WTC11 (cell line): ENCODE measurements at regions not wholly inside any gene's neighbourhood (a gene's known extent, or its start where the extent isn't known, plus 50 kb on each side); places are given as distances from the start of the nearest gene placed in this dataset.

Experiments
- ATAC-seq: fragments of 200-7000 bp; cut with Tn5 transposase; 2 replicates; pipeline ENCODE4 v1.10.0; 2021; ENCODE audit warnings: mild to moderate bottlenecking, moderate library complexity
- CTCF ChIA-PET: fragments of 300-600 bp; sonication (Branson Sonifier 250); formaldehyde crosslinking; loops from one replicate; lab custom pipeline; 2021; ENCODE audit warnings: antibody characterized with exemption; lab: Charles Lee
- POLR2A ChIA-PET: fragments of 350-600 bp; sonication (Branson Sonifier 250); formaldehyde crosslinking; loops from one replicate; lab custom pipeline; 2021; ENCODE audit warnings: antibody characterized with exemption; lab: Charles Lee
- DNase-seq: peaks from one replicate; pipeline ENCODE4 v3.0.0; 2021; ENCODE audit warnings: low spot score
- H3K27ac Mint-ChIP-seq: 2 replicates; pipeline ENCODE4 v1.8.0; 2021; ENCODE audit warnings: mixed read lengths
- H3K27me3 Mint-ChIP-seq: 2 replicates; pipeline ENCODE4 v1.8.0; 2021; ENCODE audit warnings: low read depth, mild to moderate bottlenecking, moderate library complexity, mixed read lengths
- H3K36me3 Mint-ChIP-seq: 2 replicates; pipeline ENCODE4 v1.8.0; 2021; ENCODE audit warnings: mixed read lengths
- H3K4me1 Mint-ChIP-seq: 2 replicates; pipeline ENCODE4 v1.8.0; 2022; ENCODE audit warnings: mixed read lengths
- H3K4me3 Mint-ChIP-seq: 2 replicates; pipeline ENCODE4 v1.8.0; 2021; ENCODE audit warnings: mild to moderate bottlenecking, moderate library complexity, mixed read lengths
- H3K9me3 Mint-ChIP-seq: 2 replicates; pipeline ENCODE4 v1.8.0; 2021; ENCODE audit warnings: mixed read lengths
- AR ChIP-seq: fragments of 250-450 bp; sonication (Bioruptor Pico); IDR thresholded peaks from 2 replicates; pipeline ENCODE4 v1.9.0; 2021; ENCODE audit warnings: mild to moderate bottlenecking
- ARID4B ChIP-seq: sonication (generic); formaldehyde crosslinking; IDR thresholded peaks from 2 replicates; pipeline ENCODE4 v1.8.0; 2023; ENCODE audit warnings: missing genetic modification reagents, mild to moderate bottlenecking, borderline replicate concordance
- ATF6 ChIP-seq: sonication (generic); formaldehyde crosslinking; IDR thresholded peaks from 2 replicates; pipeline ENCODE4 v1.8.1; 2023; ENCODE audit warnings: mild to moderate bottlenecking, missing genetic modification reagents
- FOXK1 ChIP-seq: sonication (generic); formaldehyde crosslinking; IDR thresholded peaks from 2 replicates; pipeline ENCODE4 v1.8.0; 2022; ENCODE audit warnings: mild to moderate bottlenecking, moderate library complexity, missing genetic modification reagents
- FOXP1 ChIP-seq: sonication (generic); formaldehyde crosslinking; IDR thresholded peaks from 2 replicates; pipeline ENCODE4 v1.8.0; 2022; ENCODE audit warnings: missing genetic modification reagents, mild to moderate bottlenecking, moderate library complexity, borderline replicate concordance
- IRF1 ChIP-seq: sonication (generic); formaldehyde crosslinking; IDR thresholded peaks from 2 replicates; pipeline ENCODE4 v1.8.0; 2023; ENCODE audit warnings: missing genetic modification reagents
- MYBL2 ChIP-seq: sonication (generic); formaldehyde crosslinking; IDR thresholded peaks from 2 replicates; pipeline ENCODE4 v1.8.1; 2023; ENCODE audit warnings: mild to moderate bottlenecking, moderate library complexity, missing genetic modification reagents
- NR1H2 ChIP-seq: sonication (generic); formaldehyde crosslinking; IDR thresholded peaks from 2 replicates; pipeline ENCODE4 v1.9.0; 2021; ENCODE audit warnings: mild to moderate bottlenecking, moderate library complexity, missing genetic modification reagents
- NR3C1 ChIP-seq: sonication (generic); formaldehyde crosslinking; conservative IDR thresholded peaks from 2 replicates; pipeline ENCODE4 v1.8.1; 2023; ENCODE audit warnings: low read depth, mild to moderate bottlenecking, missing genetic modification reagents
- STAT6 ChIP-seq: sonication (generic); formaldehyde crosslinking; conservative IDR thresholded peaks from 2 replicates; pipeline ENCODE4 v1.8.1; 2023; ENCODE audit warnings: mild to moderate bottlenecking, low read depth, missing genetic modification reagents, moderate library complexity
- ZNF512 ChIP-seq: sonication (generic); formaldehyde crosslinking; IDR thresholded peaks from 2 replicates; pipeline ENCODE4 v1.8.1; 2022; ENCODE audit warnings: missing genetic modification reagents, borderline replicate concordance
- ZNF532 ChIP-seq: fragments of 250-450 bp; sonication (Bioruptor Pico); IDR thresholded peaks from 2 replicates; pipeline ENCODE4 v1.9.0; 2021; ENCODE audit warnings: mild to moderate bottlenecking, borderline replicate concordance
- ZNF671 ChIP-seq: fragments of 250-450 bp; sonication (Bioruptor Pico); IDR thresholded peaks from 2 replicates; pipeline ENCODE4 v1.8.0; 2021; ENCODE audit warnings: mild to moderate bottlenecking

- TF ChIP-seq NR3C1 (no peak), IRF1 (CRISPR knock-in tag) (no peak), FOXP1 (CRISPR knock-in tag) (no peak)
Measured at GRCh38 chr6:168741305-168741704, 300.3 kb downstream of the SMOC2 start (continued).

GRCh38 chr6:168739381-168739780, 298.4 kb downstream of the SMOC2 start:
- H3K4me3 Mint-ChIP-seq: no peak overlapping the region
- POLR2A ChIA-PET: no interaction called here
- no peaks in the 10 kb centered on the region for H3K27me3 Mint-ChIP-seq
- DNase-seq (no peak), ATAC-seq (no peak)
- H3K36me3 Mint-ChIP-seq: peaks cover 8% of the 10 kb centered on the region
- CTCF ChIA-PET: no interaction called here
- no peak overlapping the region for H3K27ac Mint-ChIP-seq
- H3K4me1 Mint-ChIP-seq: peaks cover 8% of the 10 kb centered on the region
- H3K9me3 Mint-ChIP-seq: peaks cover 23% of the 10 kb centered on the region
- no peak for TF ChIP-seq STAT6 (CRISPR knock-in tag)
- no peak for TF ChIP-seq ZNF532 (CRISPR knock-in tag)
- no peak for TF ChIP-seq AR (CRISPR knock-in tag)
- no peak for TF ChIP-seq NR1H2 (CRISPR knock-in tag)
- TF ChIP-seq MYBL2: no peak
- TF ChIP-seq ZNF512 (CRISPR knock-in tag): no peak
- TF ChIP-seq ARID4B (CRISPR knock-in tag): no peak
- no peak for TF ChIP-seq ATF6 (CRISPR knock-in tag)
- TF ChIP-seq FOXK1 (CRISPR knock-in tag): no peak
- no peak for TF ChIP-seq ZNF671
